DMS153 treated with DMSO at 0.1 percent for 48 hours (cell line): ENCODE measurements at regions not wholly inside any gene's neighbourhood (a gene's known extent, or its start where the extent isn't known, plus 50 kb on each side); places are given as distances from the start of the nearest gene placed in this dataset.
"Not testable (repeated sequence)": the region's sequence is repeated elsewhere in the genome, so short reads cannot be mapped to it uniquely, and the experiment has no call there.

Experiments
- DNase-seq: peaks from one replicate; lab custom pipeline; 2025; ENCODE audit not compliant: unreplicated experiment; lab: John Stamatoyannopoulos, UW

- DNase-seq: no peak
Observed at GRCh38 chr1:38615680-38616079, 243.9 kb downstream of the RRAGC start.

GRCh38 chr1:38614861-38615260 is 244.7 kb downstream of the RRAGC start:
- no peak for DNase-seq

GRCh38 chr1:38613996-38614395 is 245.6 kb downstream of the RRAGC start:
- DNase-seq: no peak

GRCh38 chr1:38612951-38613350 is 246.6 kb downstream of the RRAGC start:
- DNase-seq: no peak

GRCh38 chr1:38611664-38612211 is 247.8 kb downstream of the RRAGC start:
- DNase-seq: no peak

- no peak for DNase-seq
Observed at GRCh38 chr1:38609166-38610025, 250.2 kb downstream of the RRAGC start.

- DNase-seq: peak; percentile 1
Observed at GRCh38 chr1:38608202-38608864, 251.2 kb downstream of the RRAGC start.

GRCh38 chr1:38607526-38607925 is 252.0 kb downstream of the RRAGC start:
- no peak for DNase-seq

- DNase-seq: no peak
Observed at GRCh38 chr1:38605063-38605462, 254.5 kb downstream of the RRAGC start.

GRCh38 chr1:38603907-38604306 is 255.7 kb downstream of the RRAGC start:
- DNase-seq: no peak

- no peak for DNase-seq
Observed at GRCh38 chr1:38600905-38601304, 258.7 kb downstream of the RRAGC start.

- no peak for DNase-seq
Observed at GRCh38 chr1:38600286-38600685, 259.3 kb downstream of the RRAGC start.

- DNase-seq: no peak
Observed at GRCh38 chr1:38598118-38598517, 261.5 kb downstream of the RRAGC start.

- no peak for DNase-seq
Observed at GRCh38 chr1:38589036-38589435, 270.5 kb downstream of the RRAGC start.

GRCh38 chr1:38587766-38588165 is 271.8 kb downstream of the RRAGC start:
- no peak for DNase-seq

- DNase-seq: no peak
Observed at GRCh38 chr1:38586993-38587646, 272.5 kb downstream of the RRAGC start.

- no peak for DNase-seq
Observed at GRCh38 chr1:38585971-38586370, 273.6 kb downstream of the RRAGC start.

- DNase-seq: no peak
Observed at GRCh38 chr1:38585460-38585859, 274.1 kb downstream of the RRAGC start.

GRCh38 chr1:38584448-38585355 is 274.9 kb downstream of the RRAGC start:
- no peak for DNase-seq

GRCh38 chr1:38583287-38583686 is 276.3 kb downstream of the RRAGC start:
- DNase-seq: not testable (repeated sequence)

- DNase-seq: no peak
Observed at GRCh38 chr1:38581396-38581795, 278.2 kb downstream of the RRAGC start.
